PC-9 (cell line): ENCODE measurements at regions not wholly inside any gene's neighbourhood (a gene's known extent, or its start where the extent isn't known, plus 50 kb on each side); places are given as distances from the start of the nearest gene placed in this dataset.

Source experiments
- CTCF ChIP-seq: fragments of 200-600 bp; sonication (generic); conservative IDR thresholded peaks from 2 replicates; pipeline ENCODE4 v1.6.1; 2017; ENCODE audit warnings: mixed run types, antibody characterized with exemption, mild to moderate bottlenecking, moderate library complexity
- EZH2 ChIP-seq: fragments of 200-600 bp; sonication (generic); IDR thresholded peaks from 2 replicates; pipeline ENCODE4 v1.8.0; 2017; ENCODE audit warnings: antibody characterized with exemption, low read depth

- TF ChIP-seq CTCF (no peak), EZH2 (no peak)
These were observed 340.0 kb downstream of the GABRG2 start for GRCh38 chr5:162407614-162408013.
